GM23338 (cell line): ENCODE measurements at regions not wholly inside any gene's neighbourhood (a gene's known extent, or its start where the extent isn't known, plus 50 kb on each side); places are given as distances from the start of the nearest gene placed in this dataset.
A peak's percentile ranks its signal among the peaks of the same experiment; 100 is the strongest.

ENCODE experiments used
- ATAC-seq: fragments of 200-7000 bp; cut with Tn5 transposase; 3 replicates; pipeline ENCODE4 v1.9.1; 2020
- DNase-seq: peaks from one replicate; pipeline ENCODE4 v3.0.0-alpha.2; 2015; ENCODE audit warnings: low spot score
- H2AFZ ChIP-seq: fragments of 200-600 bp; sonication (generic); 2 replicates; pipeline ENCODE4 v1.8.0; 2016; ENCODE audit warnings: antibody characterized with exemption, mild to moderate bottlenecking, moderate library complexity
- H3F3A ChIP-seq: fragments of 200-600 bp; sonication (generic); replicated peaks from 2 replicates; pipeline ENCODE4 v1.8.0; 2017; ENCODE audit warnings: antibody characterized with exemption, mixed run types, low read depth
- H3K27ac ChIP-seq: fragments of 200-600 bp; sonication (generic); 2 replicates; pipeline ENCODE4 v1.6.1; 2016; ENCODE audit warnings: low read depth
- H3K27me3 ChIP-seq: fragments of 200-600 bp; sonication (generic); 2 replicates; pipeline ENCODE4 v1.8.0; 2016; ENCODE audit warnings: mild to moderate bottlenecking, mixed run types, moderate library complexity; ENCODE audit not compliant: insufficient read depth
- H3K36me3 ChIP-seq: fragments of 200-600 bp; sonication (generic); 2 replicates; pipeline ENCODE4 v1.8.0; 2016; ENCODE audit warnings: mild to moderate bottlenecking; ENCODE audit not compliant: insufficient read depth
- H3K4me1 ChIP-seq: fragments of 200-600 bp; sonication (generic); 2 replicates; pipeline ENCODE4 v1.8.0; 2016; ENCODE audit warnings: mild to moderate bottlenecking, moderate library complexity; ENCODE audit not compliant: insufficient read depth
- H3K4me2 ChIP-seq: fragments of 200-600 bp; sonication (generic); 2 replicates; pipeline ENCODE4 v1.7.1; 2017; ENCODE audit warnings: mixed run types
- H3K4me3 ChIP-seq: fragments of 200-600 bp; sonication (generic); 2 replicates; pipeline ENCODE4 v1.6.1; 2016; ENCODE audit warnings: mixed run types
- H3K79me2 ChIP-seq: fragments of 200-600 bp; sonication (generic); replicated peaks from 2 replicates; pipeline ENCODE4 v1.8.0; 2017; ENCODE audit warnings: mild to moderate bottlenecking; ENCODE audit not compliant: insufficient read depth
- H3K9me2 ChIP-seq: fragments of 200-600 bp; sonication (generic); 2 replicates; pipeline ENCODE4 v1.8.0; 2017; ENCODE audit not compliant: insufficient read depth
- H4K20me1 ChIP-seq: fragments of 200-600 bp; sonication (generic); replicated peaks from 2 replicates; pipeline ENCODE4 v1.8.0; 2017; ENCODE audit warnings: mild to moderate bottlenecking; ENCODE audit not compliant: insufficient read depth
- H3K27ac Mint-ChIP-seq: 2 replicates; pipeline ENCODE4 v1.8.0; 2020; ENCODE audit warnings: inconsistent platforms, mild to moderate bottlenecking, moderate library complexity, mixed read lengths
- H3K27me3 Mint-ChIP-seq: 3 replicates; pipeline ENCODE4 v1.8.0; 2022; ENCODE audit warnings: low read depth, mild to moderate bottlenecking, moderate library complexity, mixed read lengths, inconsistent platforms; ENCODE audit not compliant: insufficient read depth, poor library complexity
- H3K36me3 Mint-ChIP-seq: 3 replicates; pipeline ENCODE4 v1.8.0; 2021; ENCODE audit warnings: low read depth, mild to moderate bottlenecking, inconsistent platforms, moderate library complexity, mixed read lengths
- H3K4me1 Mint-ChIP-seq: 3 replicates; pipeline ENCODE4 v1.8.0; 2020; ENCODE audit warnings: mild to moderate bottlenecking, inconsistent platforms, mixed read lengths
- H3K4me3 Mint-ChIP-seq: 3 replicates; pipeline ENCODE4 v1.8.0; 2021; ENCODE audit warnings: moderate library complexity, mild to moderate bottlenecking, inconsistent platforms, mixed read lengths
- H3K9me3 Mint-ChIP-seq: 3 replicates; pipeline ENCODE4 v1.8.0; 2020; ENCODE audit warnings: moderate library complexity, mild to moderate bottlenecking, inconsistent platforms, mixed read lengths
- NANOG ChIP-seq: IDR thresholded peaks from 2 replicates; pipeline ENCODE4 v1.6.1; 2016; ENCODE audit warnings: antibody characterized with exemption, borderline replicate concordance
- POLR2AphosphoS5 ChIP-seq: IDR thresholded peaks from 2 replicates; pipeline ENCODE4 v1.6.1; 2016; ENCODE audit warnings: antibody characterized with exemption, low read depth
- STAT1 ChIP-seq: IDR thresholded peaks from one replicate; pipeline ENCODE4 v1.6.1; 2016; ENCODE audit warnings: antibody characterized with exemption; ENCODE audit not compliant: unreplicated experiment
- ZNF331 ChIP-seq: fragments of 250-450 bp; sonication (Bioruptor Pico); IDR thresholded peaks from 2 replicates; pipeline ENCODE4 v1.5.0; 2020; ENCODE audit warnings: low read depth, mild to moderate bottlenecking, moderate library complexity
- TF ChIP-seq, protein P1 (sequence below): fragments of 250-450 bp; sonication (Bioruptor Pico); IDR thresholded peaks from 2 replicates; pipeline ENCODE4 v1.5.0; 2020; ENCODE audit warnings: mild to moderate bottlenecking, moderate library complexity
- TF ChIP-seq, protein P2 (sequence below): IDR thresholded peaks from 2 replicates; pipeline ENCODE4 v1.6.1; 2016; ENCODE audit warnings: antibody characterized with exemption
- TF ChIP-seq, protein P3 (sequence below), 2 experiments: fragments of 200-600 bp in 1 of 2; sonication (generic) in 1 of 2; conservative IDR thresholded peaks; 2 replicates each; pipeline versions ENCODE4 v1.5.1 to v1.6.1; 2016 to 2017; ENCODE audit warnings: antibody characterized with exemption in 2 of 2, low read depth in 2 of 2, mild to moderate bottlenecking in 2 of 2, moderate library complexity in 1 of 2

DNA sequence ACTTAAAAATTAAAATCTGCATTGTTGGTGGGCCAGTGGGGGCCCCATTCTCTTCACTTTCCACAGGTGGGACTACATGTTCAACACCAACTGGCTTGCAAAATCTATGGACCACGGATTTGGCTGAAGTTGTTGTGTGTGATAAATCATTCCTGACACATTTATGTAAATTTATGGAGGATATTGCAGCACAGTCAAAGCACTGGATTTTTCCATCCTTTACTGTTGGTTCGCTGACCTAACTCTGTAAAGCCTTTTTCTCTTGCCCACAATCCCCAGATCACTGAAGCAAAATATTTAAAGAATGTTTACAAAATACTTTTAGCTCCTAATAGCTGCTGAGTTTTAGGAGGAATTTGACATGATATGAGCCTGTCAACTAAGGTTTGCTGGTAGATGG lies 219.7 kb upstream of the PRICKLE1 start (continued):
- TF ChIP-seq, protein P1, sequence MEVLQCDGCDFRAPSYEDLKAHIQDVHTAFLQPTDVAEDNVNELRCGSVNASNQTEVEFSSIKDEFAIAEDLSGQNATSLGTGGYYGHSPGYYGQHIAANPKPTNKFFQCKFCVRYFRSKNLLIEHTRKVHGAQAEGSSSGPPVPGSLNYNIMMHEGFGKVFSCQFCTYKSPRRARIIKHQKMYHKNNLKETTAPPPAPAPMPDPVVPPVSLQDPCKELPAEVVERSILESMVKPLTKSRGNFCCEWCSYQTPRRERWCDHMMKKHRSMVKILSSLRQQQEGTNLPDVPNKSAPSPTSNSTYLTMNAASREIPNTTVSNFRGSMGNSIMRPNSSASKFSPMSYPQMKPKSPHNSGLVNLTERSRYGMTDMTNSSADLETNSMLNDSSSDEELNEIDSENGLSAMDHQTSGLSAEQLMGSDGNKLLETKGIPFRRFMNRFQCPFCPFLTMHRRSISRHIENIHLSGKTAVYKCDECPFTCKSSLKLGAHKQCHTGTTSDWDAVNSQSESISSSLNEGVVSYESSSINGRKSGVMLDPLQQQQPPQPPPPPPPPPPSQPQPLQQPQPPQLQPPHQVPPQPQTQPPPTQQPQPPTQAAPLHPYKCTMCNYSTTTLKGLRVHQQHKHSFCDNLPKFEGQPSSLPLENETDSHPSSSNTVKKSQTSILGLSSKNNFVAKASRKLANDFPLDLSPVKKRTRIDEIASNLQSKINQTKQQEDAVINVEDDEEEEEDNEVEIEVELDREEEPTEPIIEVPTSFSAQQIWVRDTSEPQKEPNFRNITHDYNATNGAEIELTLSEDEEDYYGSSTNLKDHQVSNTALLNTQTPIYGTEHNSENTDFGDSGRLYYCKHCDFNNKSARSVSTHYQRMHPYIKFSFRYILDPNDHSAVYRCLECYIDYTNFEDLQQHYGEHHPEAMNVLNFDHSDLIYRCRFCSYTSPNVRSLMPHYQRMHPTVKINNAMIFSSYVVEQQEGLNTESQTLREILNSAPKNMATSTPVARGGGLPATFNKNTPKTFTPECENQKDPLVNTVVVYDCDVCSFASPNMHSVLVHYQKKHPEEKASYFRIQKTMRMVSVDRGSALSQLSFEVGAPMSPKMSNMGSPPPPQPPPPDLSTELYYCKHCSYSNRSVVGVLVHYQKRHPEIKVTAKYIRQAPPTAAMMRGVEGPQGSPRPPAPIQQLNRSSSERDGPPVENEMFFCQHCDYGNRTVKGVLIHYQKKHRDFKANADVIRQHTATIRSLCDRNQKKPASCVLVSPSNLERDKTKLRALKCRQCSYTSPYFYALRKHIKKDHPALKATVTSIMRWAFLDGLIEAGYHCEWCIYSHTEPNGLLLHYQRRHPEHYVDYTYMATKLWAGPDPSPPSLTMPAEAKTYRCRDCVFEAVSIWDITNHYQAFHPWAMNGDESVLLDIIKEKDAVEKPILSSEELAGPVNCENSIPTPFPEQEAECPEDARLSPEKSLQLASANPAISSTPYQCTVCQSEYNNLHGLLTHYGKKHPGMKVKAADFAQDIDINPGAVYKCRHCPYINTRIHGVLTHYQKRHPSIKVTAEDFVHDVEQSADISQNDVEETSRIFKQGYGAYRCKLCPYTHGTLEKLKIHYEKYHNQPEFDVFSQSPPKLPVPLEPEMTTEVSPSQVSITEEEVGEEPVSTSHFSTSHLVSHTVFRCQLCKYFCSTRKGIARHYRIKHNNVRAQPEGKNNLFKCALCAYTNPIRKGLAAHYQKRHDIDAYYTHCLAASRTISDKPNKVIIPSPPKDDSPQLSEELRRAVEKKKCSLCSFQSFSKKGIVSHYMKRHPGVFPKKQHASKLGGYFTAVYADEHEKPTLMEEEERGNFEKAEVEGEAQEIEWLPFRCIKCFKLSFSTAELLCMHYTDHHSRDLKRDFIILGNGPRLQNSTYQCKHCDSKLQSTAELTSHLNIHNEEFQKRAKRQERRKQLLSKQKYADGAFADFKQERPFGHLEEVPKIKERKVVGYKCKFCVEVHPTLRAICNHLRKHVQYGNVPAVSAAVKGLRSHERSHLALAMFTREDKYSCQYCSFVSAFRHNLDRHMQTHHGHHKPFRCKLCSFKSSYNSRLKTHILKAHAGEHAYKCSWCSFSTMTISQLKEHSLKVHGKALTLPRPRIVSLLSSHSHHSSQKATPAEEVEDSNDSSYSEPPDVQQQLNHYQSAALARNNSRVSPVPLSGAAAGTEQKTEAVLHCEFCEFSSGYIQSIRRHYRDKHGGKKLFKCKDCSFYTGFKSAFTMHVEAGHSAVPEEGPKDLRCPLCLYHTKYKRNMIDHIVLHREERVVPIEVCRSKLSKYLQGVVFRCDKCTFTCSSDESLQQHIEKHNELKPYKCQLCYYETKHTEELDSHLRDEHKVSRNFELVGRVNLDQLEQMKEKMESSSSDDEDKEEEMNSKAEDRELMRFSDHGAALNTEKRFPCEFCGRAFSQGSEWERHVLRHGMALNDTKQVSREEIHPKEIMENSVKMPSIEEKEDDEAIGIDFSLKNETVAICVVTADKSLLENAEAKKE (CRISPR knock-in tag), result no peak
- TF ChIP-seq, protein P2, sequence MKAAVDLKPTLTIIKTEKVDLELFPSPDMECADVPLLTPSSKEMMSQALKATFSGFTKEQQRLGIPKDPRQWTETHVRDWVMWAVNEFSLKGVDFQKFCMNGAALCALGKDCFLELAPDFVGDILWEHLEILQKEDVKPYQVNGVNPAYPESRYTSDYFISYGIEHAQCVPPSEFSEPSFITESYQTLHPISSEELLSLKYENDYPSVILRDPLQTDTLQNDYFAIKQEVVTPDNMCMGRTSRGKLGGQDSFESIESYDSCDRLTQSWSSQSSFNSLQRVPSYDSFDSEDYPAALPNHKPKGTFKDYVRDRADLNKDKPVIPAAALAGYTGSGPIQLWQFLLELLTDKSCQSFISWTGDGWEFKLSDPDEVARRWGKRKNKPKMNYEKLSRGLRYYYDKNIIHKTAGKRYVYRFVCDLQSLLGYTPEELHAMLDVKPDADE, result no peak
- no peak for TF ChIP-seq ZNF331

DNA sequence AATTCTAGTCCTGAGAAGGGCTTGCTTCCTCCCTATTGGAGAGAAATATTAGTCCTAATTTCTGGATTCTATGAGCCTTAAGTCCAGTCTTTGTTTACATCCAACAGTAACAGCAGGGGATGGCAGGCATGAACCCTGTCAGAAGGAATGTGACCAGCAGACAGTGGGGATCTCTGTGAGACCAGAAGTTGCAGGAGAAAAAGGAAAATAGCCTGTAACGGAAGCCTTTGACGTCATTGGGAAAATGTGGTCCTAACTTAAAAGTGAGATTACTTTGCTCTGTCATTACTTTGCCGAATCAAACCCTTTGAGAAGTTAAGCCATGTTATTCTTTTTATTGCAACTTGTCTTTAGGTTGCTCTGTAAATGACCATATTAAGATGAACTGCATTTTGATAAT lies 218.2 kb upstream of the PRICKLE1 start:
- H3K4me1 ChIP-seq, result peaks cover 9% of the 10 kb centered on the region
- H3K4me3 ChIP-seq, result no peak overlapping the region
- ATAC-seq, result no peak
- H3K79me2 ChIP-seq, result no peaks in the 10 kb centered on the region
- H3K27me3 ChIP-seq, result no peaks in the 10 kb centered on the region
- H3K36me3 ChIP-seq, result no peaks in the 10 kb centered on the region
- Mint-ChIP-seq H3K9me3 (no peaks in the 10 kb centered on the region), H3K4me1 (peaks cover 22% of the 10 kb centered on the region; the same call in 2 of the 3 replicates), H3K27me3 (peaks cover 4% of the 10 kb centered on the region), H3K36me3 (no peaks in the 10 kb centered on the region), H3K27ac (no peak overlapping the region), H3K4me3 (no peak overlapping the region)
- no peaks in the 10 kb centered on the region for H4K20me1 ChIP-seq
- H3K9me2 ChIP-seq, result 0 out of 2 replicates have a peak, but pooled peaks cover 9% of the 10 kb centered on the region
- no peak for DNase-seq
- H2AFZ ChIP-seq, result peak overlapping the region; percentile 35; the same call in 1 of the 2 replicates
- H3F3A ChIP-seq, result no peaks in the 10 kb centered on the region
- H3K4me2 ChIP-seq, result no peak overlapping the region
- no peak overlapping the region for H3K27ac ChIP-seq
- TF ChIP-seq NANOG (no peak), ZNF331 (no peak), POLR2AphosphoS5 (no peak), STAT1 (no peak)
- TF ChIP-seq, protein P1 (CRISPR knock-in tag), result no peak
- TF ChIP-seq, protein P3, sequence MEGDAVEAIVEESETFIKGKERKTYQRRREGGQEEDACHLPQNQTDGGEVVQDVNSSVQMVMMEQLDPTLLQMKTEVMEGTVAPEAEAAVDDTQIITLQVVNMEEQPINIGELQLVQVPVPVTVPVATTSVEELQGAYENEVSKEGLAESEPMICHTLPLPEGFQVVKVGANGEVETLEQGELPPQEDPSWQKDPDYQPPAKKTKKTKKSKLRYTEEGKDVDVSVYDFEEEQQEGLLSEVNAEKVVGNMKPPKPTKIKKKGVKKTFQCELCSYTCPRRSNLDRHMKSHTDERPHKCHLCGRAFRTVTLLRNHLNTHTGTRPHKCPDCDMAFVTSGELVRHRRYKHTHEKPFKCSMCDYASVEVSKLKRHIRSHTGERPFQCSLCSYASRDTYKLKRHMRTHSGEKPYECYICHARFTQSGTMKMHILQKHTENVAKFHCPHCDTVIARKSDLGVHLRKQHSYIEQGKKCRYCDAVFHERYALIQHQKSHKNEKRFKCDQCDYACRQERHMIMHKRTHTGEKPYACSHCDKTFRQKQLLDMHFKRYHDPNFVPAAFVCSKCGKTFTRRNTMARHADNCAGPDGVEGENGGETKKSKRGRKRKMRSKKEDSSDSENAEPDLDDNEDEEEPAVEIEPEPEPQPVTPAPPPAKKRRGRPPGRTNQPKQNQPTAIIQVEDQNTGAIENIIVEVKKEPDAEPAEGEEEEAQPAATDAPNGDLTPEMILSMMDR (conservative IDR thresholded peaks at IDR 0.05; ENCODE audit: low read depth in 2 of 2), result no peak
